ENCODE measurements at regions not wholly inside any gene's neighbourhood (a gene's known extent, or its start where the extent isn't known, plus 50 kb on each side); places are given as distances from the start of the nearest gene placed in this dataset.

GRCh38 chr9:10701906-10702305 is 89.1 kb upstream of the PTPRD start:
- Mint-ChIP-seq H3K4me3 (no peak overlapping the region), H3K9me3 (ENCODE audit: insufficient read depth) (peaks cover 10% of the 10 kb centered on the region), H3K4me1 (no peaks in the 10 kb centered on the region), H3K27me3 (no peaks in the 10 kb centered on the region), H3K27ac (no peak overlapping the region)
- no peaks in the 10 kb centered on the region for H3K9me3 ChIP-seq (ENCODE audit: control extremely low read depth in 1 of 3, control insufficient read depth in 2 of 3, insufficient read depth in 1 of 3, low read length in 2 of 3)
- ChIA-PET CTCF (no interaction called here), POLR2A (no interaction called here)
- H3K79me2 ChIP-seq (ENCODE audit: control insufficient read depth, insufficient read depth, low read length) = no peaks in the 10 kb centered on the region
- TF ChIP-seq EZH2 (IDR thresholded peaks at IDR 0.05; ENCODE audit: borderline replicate concordance, insufficient read depth, low read depth, low read length, poor library complexity, severe bottlenecking) (no peak), CTCF (IDR thresholded peaks at IDR 0.05) (no peak)
- no peaks in the 10 kb centered on the region for H3K27me3 ChIP-seq (replicated peaks in 1 of 4; ENCODE audit: control extremely low read depth in 1 of 4, control insufficient read depth in 3 of 4, insufficient read depth in 4 of 4, low read length in 3 of 4)
- H3K4me2 ChIP-seq (replicated peaks; ENCODE audit: low read depth, low read length, poor library complexity, severe bottlenecking) = no peak overlapping the region
- no peak overlapping the region for H3K4me3 ChIP-seq (ENCODE audit: control extremely low read depth in 1 of 5, extremely low read depth in 1 of 5, insufficient read depth in 1 of 5, low read depth in 2 of 5, low read length in 4 of 5)
- WGBS (ENCODE audit: insufficient coverage) = 100% methylated on average over 1 of the region's 4 CpGs
- H2AFZ ChIP-seq (ENCODE audit: insufficient read depth, low read depth, low read length, poor library complexity, severe bottlenecking) = no peak overlapping the region
- intact Hi-C loops (cut with micrococcal nuclease) = no loop called here
- H3K36me3 ChIP-seq (replicated peaks in 1 of 2; ENCODE audit: control extremely low read depth in 1 of 2, control insufficient read depth in 1 of 2, extremely low read depth in 1 of 2, insufficient read depth in 2 of 2, low read length in 1 of 2) = no peaks in the 10 kb centered on the region
- H3K27ac ChIP-seq (ENCODE audit: low read length in 2 of 2) = no peak overlapping the region
- DNase-seq (no peak), ATAC-seq (ENCODE audit: low read depth) (no peak)
- no peak overlapping the region for H3K9ac ChIP-seq (ENCODE audit: low read length)
- no peaks in the 10 kb centered on the region for H4K20me1 ChIP-seq (ENCODE audit: control insufficient read depth, insufficient read depth, low read length, poor library complexity, severe bottlenecking)
- H3K4me1 ChIP-seq (ENCODE audit: control insufficient read depth in 2 of 2, insufficient read depth in 2 of 2, low read length in 2 of 2) = no peaks in the 10 kb centered on the region

GRCh38 chr9:10703139-10703538 is 90.3 kb upstream of the PTPRD start:
- H3K27me3 Mint-ChIP-seq = no peaks in the 10 kb centered on the region
- Histone ChIP-seq H3K79me2 (ENCODE audit: control insufficient read depth, insufficient read depth, low read length) (no peaks in the 10 kb centered on the region), H3K27me3 (replicated peaks in 1 of 4; ENCODE audit: control extremely low read depth in 1 of 4, control insufficient read depth in 3 of 4, insufficient read depth in 4 of 4, low read length in 3 of 4) (no peaks in the 10 kb centered on the region), H3K4me1 (ENCODE audit: control insufficient read depth in 2 of 2, insufficient read depth in 2 of 2, low read length in 2 of 2) (no peaks in the 10 kb centered on the region), H3K9ac (ENCODE audit: low read length) (no peak overlapping the region), H4K20me1 (ENCODE audit: control insufficient read depth, insufficient read depth, low read length, poor library complexity, severe bottlenecking) (no peaks in the 10 kb centered on the region), H3K4me3 (ENCODE audit: control extremely low read depth in 1 of 5, extremely low read depth in 1 of 5, insufficient read depth in 1 of 5, low read depth in 2 of 5, low read length in 4 of 5) (no peak overlapping the region), H3K9me3 (ENCODE audit: control extremely low read depth in 1 of 3, control insufficient read depth in 2 of 3, insufficient read depth in 1 of 3, low read length in 2 of 3) (no peaks in the 10 kb centered on the region), H3K4me2 (replicated peaks; ENCODE audit: low read depth, low read length, poor library complexity, severe bottlenecking) (no peak overlapping the region), H2AFZ (ENCODE audit: insufficient read depth, low read depth, low read length, poor library complexity, severe bottlenecking) (no peak overlapping the region), H3K36me3 (replicated peaks in 1 of 2; ENCODE audit: control extremely low read depth in 1 of 2, control insufficient read depth in 1 of 2, extremely low read depth in 1 of 2, insufficient read depth in 2 of 2, low read length in 1 of 2) (no peaks in the 10 kb centered on the region), H3K27ac (ENCODE audit: low read length in 2 of 2) (no peak overlapping the region)
- H3K4me1 Mint-ChIP-seq = no peaks in the 10 kb centered on the region
- no peak overlapping the region for H3K27ac Mint-ChIP-seq
- WGBS (ENCODE audit: insufficient coverage) = no CpG with 5 or more reads among the region's 2 CpGs
- peaks cover 10% of the 10 kb centered on the region for H3K9me3 Mint-ChIP-seq (ENCODE audit: insufficient read depth)
- TF ChIP-seq EZH2 (IDR thresholded peaks at IDR 0.05; ENCODE audit: borderline replicate concordance, insufficient read depth, low read depth, low read length, poor library complexity, severe bottlenecking) (no peak), CTCF (IDR thresholded peaks at IDR 0.05) (no peak)
- ChIA-PET POLR2A (no interaction called here), CTCF (no interaction called here)
- no peak for ATAC-seq (ENCODE audit: low read depth)
- DNase-seq = no peak
- H3K4me3 Mint-ChIP-seq = no peak overlapping the region
- intact Hi-C loops (cut with micrococcal nuclease) = no loop called here

Data from B cell (primary cell).